Endodermal cell (in vitro differentiated cells): ENCODE measurements at regions not wholly inside any gene's neighbourhood (a gene's known extent, or its start where the extent isn't known, plus 50 kb on each side); places are given as distances from the start of the nearest gene placed in this dataset.

Source experiments
- DNase-seq: peaks from one replicate; pipeline ENCODE4 v3.0.0-alpha.2; 2017
- H3K27ac ChIP-seq: 2 replicates; pipeline ENCODE4 v1.5.1; 2013; ENCODE audit warnings: mild to moderate bottlenecking, low read depth, low read length, moderate library complexity
- H3K27me3 ChIP-seq: 2 replicates; pipeline ENCODE4 v1.6.1; 2013; ENCODE audit warnings: mild to moderate bottlenecking, low read length, moderate library complexity; ENCODE audit not compliant: insufficient read depth, control insufficient read depth, poor library complexity, severe bottlenecking
- H3K36me3 ChIP-seq: 2 replicates; pipeline ENCODE4 v1.7.0; 2013; ENCODE audit warnings: mild to moderate bottlenecking, low read length, moderate library complexity; ENCODE audit not compliant: control insufficient read depth, insufficient read depth
- H3K4me1 ChIP-seq: one replicate; pipeline ENCODE4 v1.7.0; 2013; ENCODE audit warnings: low read length; ENCODE audit not compliant: control insufficient read depth, insufficient read depth
- H3K4me3 ChIP-seq: 2 replicates; pipeline ENCODE4 v1.5.1; 2013; ENCODE audit warnings: mild to moderate bottlenecking, low read length, moderate library complexity
- H3K9ac ChIP-seq: 2 replicates; pipeline ENCODE4 v1.6.1; 2013; ENCODE audit warnings: mild to moderate bottlenecking, low read length, moderate library complexity; ENCODE audit not compliant: poor library complexity, severe bottlenecking; ENCODE audit errors: extremely low read depth
- H3K9me3 ChIP-seq: 2 replicates; pipeline ENCODE4 v1.6.1; 2013; ENCODE audit warnings: mild to moderate bottlenecking, low read length, moderate library complexity; ENCODE audit not compliant: control insufficient read depth
- H3K27ac Mint-ChIP-seq: 2 replicates; pipeline ENCODE4 v1.8.0; 2020; ENCODE audit warnings: mixed read lengths
- H3K27me3 Mint-ChIP-seq: 2 replicates; pipeline ENCODE4 v1.8.0; 2021; ENCODE audit warnings: mild to moderate bottlenecking, mixed read lengths; ENCODE audit not compliant: insufficient read depth
- H3K36me3 Mint-ChIP-seq: 2 replicates; pipeline ENCODE4 v1.8.0; 2020; ENCODE audit warnings: low read depth, mixed read lengths
- H3K4me1 Mint-ChIP-seq: 2 replicates; pipeline ENCODE4 v1.8.0; 2020; ENCODE audit warnings: mixed read lengths
- H3K4me3 Mint-ChIP-seq: 2 replicates; pipeline ENCODE4 v1.8.0; 2020; ENCODE audit warnings: mild to moderate bottlenecking, moderate library complexity, mixed read lengths
- H3K9me3 Mint-ChIP-seq: 2 replicates; pipeline ENCODE4 v1.8.0; 2020; ENCODE audit warnings: mild to moderate bottlenecking, mixed read lengths
- CTCF ChIP-seq: fragments of 200-600 bp; sonication (generic); conservative IDR thresholded peaks from 2 replicates; pipeline ENCODE4 v1.5.0; 2021; ENCODE audit warnings: antibody characterized with exemption, mild to moderate bottlenecking
- WGBS, 2 experiments: methylation state at CpG; one replicate each; pipeline versions ENCODE4 v1.1.5 to v1.1.7; 2013; ENCODE audit warnings: missing lambda C conversion rate in 2 of 2, mixed read lengths in 1 of 2; ENCODE audit not compliant: insufficient coverage in 1 of 2, insufficient read length in 1 of 2; 5-methylcytosine and 5-hydroxymethylcytosine counted together

DNA sequence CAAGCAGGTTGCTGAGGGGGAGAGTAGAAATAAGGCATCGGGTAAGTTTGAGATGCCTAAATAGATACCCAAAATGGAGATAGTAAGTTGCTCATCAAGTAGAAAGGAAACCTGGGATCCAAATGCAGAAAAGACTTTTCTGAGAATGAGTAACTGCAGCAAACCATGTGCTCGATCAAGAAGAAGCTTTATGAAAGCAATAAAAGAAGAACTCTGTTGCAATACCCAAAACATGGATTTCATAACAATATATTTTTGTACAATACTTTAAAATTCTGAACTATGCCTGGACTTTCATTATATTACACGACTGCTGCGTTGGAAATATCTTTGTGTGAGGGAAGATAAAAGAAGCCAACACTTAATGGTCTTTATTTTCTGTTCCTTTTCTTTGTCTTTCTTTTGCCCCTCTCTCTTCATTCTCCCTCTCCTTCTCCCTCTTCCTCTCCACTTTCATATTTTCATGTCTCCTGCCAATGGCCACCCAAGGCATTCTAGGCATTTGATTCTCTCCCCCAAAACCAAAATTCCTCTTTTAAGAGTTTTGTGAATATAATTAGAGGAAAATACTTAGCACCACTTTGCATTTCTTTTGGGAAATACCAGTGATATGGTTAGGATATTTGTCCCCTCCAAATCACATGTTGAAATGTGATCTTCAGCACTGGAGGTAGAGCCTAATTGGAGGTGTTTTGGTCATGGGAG is 257.6 kb downstream of the MREG start:
- H3K4me1 Mint-ChIP-seq = no peaks in the 10 kb centered on the region
- 92 to 98% methylated on average over 1 to 4 of the region's 4 CpGs for WGBS, 2 experiments

GRCh38 chr2:215754546-215754945 is 258.8 kb downstream of the MREG start:
- Mint-ChIP-seq H3K9me3 (peaks cover 3% of the 10 kb centered on the region), H3K27ac (no peak overlapping the region), H3K27me3 (no peaks in the 10 kb centered on the region), H3K4me3 (no peak overlapping the region), H3K36me3 (no peaks in the 10 kb centered on the region), H3K4me1 (peaks cover 5% of the 10 kb centered on the region)
- no peaks in the 10 kb centered on the region for H3K27me3 ChIP-seq
- no peak for TF ChIP-seq CTCF
- H3K27ac ChIP-seq = no peak overlapping the region
- WGBS, 2 experiments = 81 to 83% methylated on average over 3 of the region's 3 CpGs
- no peaks in the 10 kb centered on the region for H3K36me3 ChIP-seq
- no peaks in the 10 kb centered on the region for H3K4me1 ChIP-seq
- peaks cover 4% of the 10 kb centered on the region for H3K9me3 ChIP-seq
- no peak for DNase-seq
- H3K9ac ChIP-seq = no peak overlapping the region
- no peak overlapping the region for H3K4me3 ChIP-seq

More for the DNA sequence above, 257.6 kb downstream of the MREG start:
- H3K36me3 ChIP-seq = no peaks in the 10 kb centered on the region
- no peaks in the 10 kb centered on the region for H3K27me3 Mint-ChIP-seq
- no peaks in the 10 kb centered on the region for H3K36me3 Mint-ChIP-seq
- no peak overlapping the region for H3K4me3 Mint-ChIP-seq
- peaks cover 3% of the 10 kb centered on the region for H3K9me3 Mint-ChIP-seq
- no peak overlapping the region for H3K27ac ChIP-seq
- H3K27me3 ChIP-seq = no peaks in the 10 kb centered on the region
- H3K4me1 ChIP-seq = no peaks in the 10 kb centered on the region
- no peak overlapping the region for H3K27ac Mint-ChIP-seq
- no peak overlapping the region for H3K9ac ChIP-seq
- no peak overlapping the region for H3K4me3 ChIP-seq
- TF ChIP-seq CTCF = no peak
- no peak for DNase-seq
- peaks cover 4% of the 10 kb centered on the region for H3K9me3 ChIP-seq

- no peak for DNase-seq
- Mint-ChIP-seq H3K36me3 (no peaks in the 10 kb centered on the region), H3K4me3 (no peak overlapping the region), H3K9me3 (peaks cover 3% of the 10 kb centered on the region), H3K4me1 (peaks cover 9% of the 10 kb centered on the region), H3K27me3 (no peaks in the 10 kb centered on the region), H3K27ac (no peak overlapping the region)
- Histone ChIP-seq H3K27me3 (no peaks in the 10 kb centered on the region), H3K36me3 (no peaks in the 10 kb centered on the region), H3K4me3 (no peak overlapping the region), H3K9ac (no peak overlapping the region), H3K4me1 (no peaks in the 10 kb centered on the region), H3K27ac (no peak overlapping the region), H3K9me3 (peaks cover 4% of the 10 kb centered on the region)
- WGBS, 2 experiments = 61 to 86% methylated on average over 4 to 5 of the region's 5 CpGs
- TF ChIP-seq CTCF = no peak
Measured at GRCh38 chr2:215753808-215754207, 259.5 kb downstream of the MREG start.
